Tibial nerve (tissue), 4 donors: ENCODE measurements at regions not wholly inside any gene's neighbourhood (a gene's known extent, or its start where the extent isn't known, plus 50 kb on each side); places are given as distances from the start of the nearest gene placed in this dataset.

Experiments used
- CTCF ChIP-seq, 5 experiments: fragments of 200-600 bp in 3 of 5; fragments of 450-650 bp in 2 of 5; sonication (generic) in 3 of 5; IDR thresholded peaks; one replicate each; pipeline ENCODE4 v1.5.1; 2016 to 2019; ENCODE audit warnings: antibody characterized with exemption in 5 of 5, mild to moderate bottlenecking in 3 of 5, moderate library complexity in 2 of 5
- EP300 ChIP-seq, 2 donors: sonication (generic); formaldehyde crosslinking; IDR thresholded peaks; one replicate each; pipeline ENCODE4 v1.6.1; 2017; ENCODE audit warnings: antibody characterized with exemption in 2 of 2, mild to moderate bottlenecking in 1 of 2
- POLR2A ChIP-seq, 2 donors: fragments of 450-650 bp; IDR thresholded peaks; one replicate each; pipeline ENCODE4 v1.6.1; 2017; ENCODE audit warnings: antibody characterized with exemption in 2 of 2, mild to moderate bottlenecking in 2 of 2, moderate library complexity in 2 of 2

- no peak for TF ChIP-seq POLR2A (IDR thresholded peaks at IDR 0.05)
- TF ChIP-seq CTCF (IDR thresholded peaks at IDR 0.05): no peak
- no peak for TF ChIP-seq EP300 (IDR thresholded peaks at IDR 0.05)
Observed at GRCh38 chr13:103607995-103608394, 541.8 kb upstream of the SLC10A2 start.
